GM23338 (cell line): ENCODE measurements at regions not wholly inside any gene's neighbourhood (a gene's known extent, or its start where the extent isn't known, plus 50 kb on each side); places are given as distances from the start of the nearest gene placed in this dataset.

Source experiments
- EZH2 ChIP-seq: fragments of 200-600 bp; sonication (generic); IDR thresholded peaks from one replicate; pipeline ENCODE4 v1.8.0; 2017; ENCODE audit warnings: antibody characterized with exemption, mild to moderate bottlenecking, low read depth; ENCODE audit not compliant: unreplicated experiment
- STAT1 ChIP-seq: IDR thresholded peaks from one replicate; pipeline ENCODE4 v1.6.1; 2016; ENCODE audit warnings: antibody characterized with exemption; ENCODE audit not compliant: unreplicated experiment
- TF ChIP-seq, protein P1 (sequence below), 2 experiments: fragments of 200-600 bp in 1 of 2; sonication (generic) in 1 of 2; conservative IDR thresholded peaks; 2 replicates each; pipeline versions ENCODE4 v1.5.1 to v1.6.1; 2016 to 2017; ENCODE audit warnings: antibody characterized with exemption in 2 of 2, low read depth in 2 of 2, mild to moderate bottlenecking in 2 of 2, moderate library complexity in 1 of 2

- TF ChIP-seq, protein P1, sequence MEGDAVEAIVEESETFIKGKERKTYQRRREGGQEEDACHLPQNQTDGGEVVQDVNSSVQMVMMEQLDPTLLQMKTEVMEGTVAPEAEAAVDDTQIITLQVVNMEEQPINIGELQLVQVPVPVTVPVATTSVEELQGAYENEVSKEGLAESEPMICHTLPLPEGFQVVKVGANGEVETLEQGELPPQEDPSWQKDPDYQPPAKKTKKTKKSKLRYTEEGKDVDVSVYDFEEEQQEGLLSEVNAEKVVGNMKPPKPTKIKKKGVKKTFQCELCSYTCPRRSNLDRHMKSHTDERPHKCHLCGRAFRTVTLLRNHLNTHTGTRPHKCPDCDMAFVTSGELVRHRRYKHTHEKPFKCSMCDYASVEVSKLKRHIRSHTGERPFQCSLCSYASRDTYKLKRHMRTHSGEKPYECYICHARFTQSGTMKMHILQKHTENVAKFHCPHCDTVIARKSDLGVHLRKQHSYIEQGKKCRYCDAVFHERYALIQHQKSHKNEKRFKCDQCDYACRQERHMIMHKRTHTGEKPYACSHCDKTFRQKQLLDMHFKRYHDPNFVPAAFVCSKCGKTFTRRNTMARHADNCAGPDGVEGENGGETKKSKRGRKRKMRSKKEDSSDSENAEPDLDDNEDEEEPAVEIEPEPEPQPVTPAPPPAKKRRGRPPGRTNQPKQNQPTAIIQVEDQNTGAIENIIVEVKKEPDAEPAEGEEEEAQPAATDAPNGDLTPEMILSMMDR (conservative IDR thresholded peaks at IDR 0.05; ENCODE audit: low read depth in 2 of 2): no peak
- TF ChIP-seq EZH2: no peak
- TF ChIP-seq STAT1: no peak
Measured at GRCh38 chr5:165892383-165892782, 2387.0 kb downstream of the MAT2B start.
